Lung microvascular endothelial cell (primary cell): ENCODE measurements at regions not wholly inside any gene's neighbourhood (a gene's known extent, or its start where the extent isn't known, plus 50 kb on each side); places are given as distances from the start of the nearest gene placed in this dataset.

Experiments
- DNase-seq, 2 donors: peaks; one replicate each; pipeline versions ENCODE4 v3.0.0 to v3.0.0-alpha.2; 2010; ENCODE audit warnings: low read depth in 2 of 2

DNA sequence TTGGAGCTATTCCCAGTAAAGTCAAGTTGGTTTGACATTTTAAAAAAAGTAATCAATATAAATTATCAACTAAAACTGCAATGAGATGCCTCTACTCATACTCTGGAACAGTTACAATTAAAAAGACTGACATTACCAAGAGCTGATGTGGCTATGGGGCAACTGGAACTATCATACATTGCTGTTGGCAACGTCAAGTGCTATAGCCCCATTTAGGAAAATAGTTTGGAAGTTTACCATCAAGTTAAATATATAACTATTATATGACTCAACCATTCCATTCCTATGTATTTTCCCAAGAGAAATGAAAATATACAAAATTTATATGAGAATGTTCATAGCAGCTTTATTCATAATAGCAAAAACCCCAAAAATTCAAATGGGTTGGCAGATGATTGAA is 111.4 kb upstream of the HDGFL1 start:
- no peak for DNase-seq

DNA sequence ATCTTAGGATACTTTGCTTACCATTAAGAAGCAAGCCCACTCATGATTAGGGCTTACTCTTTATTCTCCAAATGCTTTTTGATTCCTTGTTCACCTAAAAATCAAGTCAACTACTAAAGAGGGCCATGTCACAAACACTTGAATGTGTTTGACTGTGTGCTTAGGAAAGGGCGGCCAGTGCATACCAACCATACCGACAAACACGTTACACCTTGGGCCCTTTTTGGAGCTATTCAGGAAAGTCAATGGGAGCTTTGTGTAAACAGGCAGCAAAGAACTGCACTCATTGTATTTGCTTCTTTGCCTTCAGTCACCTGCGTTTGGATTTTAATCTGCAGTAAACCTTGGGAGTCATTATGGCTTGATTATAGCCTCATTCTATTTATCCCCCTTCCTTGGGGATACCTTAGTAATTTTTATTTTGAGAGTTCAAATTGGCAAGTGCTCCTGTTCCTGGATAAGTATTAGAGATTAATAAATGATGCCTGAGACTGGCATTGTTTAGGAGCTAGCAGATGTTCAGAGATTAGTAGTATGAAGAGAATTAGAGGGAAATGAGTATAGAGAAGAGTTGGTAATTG is 102.6 kb upstream of the HDGFL1 start:
- DNase-seq: no peak

DNA sequence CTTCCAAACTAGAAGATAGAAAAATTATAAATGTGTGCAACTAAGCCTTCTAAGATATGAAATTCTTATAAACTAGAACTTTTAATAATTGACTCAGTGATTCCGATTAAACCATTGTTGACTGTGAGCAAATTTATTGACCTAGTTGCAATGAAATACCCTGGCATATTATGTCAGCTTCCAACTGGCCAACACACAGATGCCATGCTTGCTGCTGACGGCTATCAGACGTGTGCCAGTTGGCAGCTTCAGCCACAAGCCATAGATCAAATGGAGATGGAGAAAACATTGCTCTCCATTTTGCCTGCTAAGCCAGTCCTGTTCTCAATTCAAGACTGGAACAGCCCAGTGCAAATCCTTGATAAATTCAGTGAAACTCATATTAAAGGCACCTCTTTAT is 101.7 kb upstream of the HDGFL1 start:
- no peak for DNase-seq

DNA sequence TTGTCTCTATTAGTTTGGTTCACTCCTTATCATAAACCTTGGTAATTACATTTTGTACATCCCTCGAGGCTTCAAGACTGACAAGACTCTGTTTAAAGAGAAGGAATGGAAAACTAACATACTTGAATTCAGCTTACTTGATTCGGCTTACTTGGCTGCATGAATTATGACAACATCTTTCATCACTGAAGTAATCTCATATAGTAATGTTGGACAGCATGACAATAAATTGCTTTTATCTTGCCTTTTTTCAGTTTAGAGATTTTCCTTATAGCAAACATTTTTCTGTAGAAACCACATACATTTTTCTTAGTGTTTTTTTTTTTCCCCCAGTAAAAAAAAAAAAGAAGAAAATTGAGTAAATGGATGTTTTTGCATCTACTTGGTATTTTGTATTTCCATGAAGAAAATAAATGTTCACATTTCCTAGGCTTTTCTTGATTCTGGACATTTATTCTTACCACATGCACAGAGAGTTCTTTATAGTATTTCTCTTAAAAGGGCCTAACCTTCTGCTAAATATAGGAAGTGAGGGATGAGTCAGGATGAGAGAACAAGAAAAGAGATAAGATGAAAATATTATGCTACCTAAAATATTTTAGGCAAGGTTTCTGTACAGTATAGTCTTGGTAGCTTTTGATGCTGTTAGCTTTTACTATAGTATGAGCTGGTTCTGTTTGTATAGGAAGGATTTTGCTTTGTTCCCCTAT is 101.0 kb upstream of the HDGFL1 start:
- DNase-seq: no peak

DNA sequence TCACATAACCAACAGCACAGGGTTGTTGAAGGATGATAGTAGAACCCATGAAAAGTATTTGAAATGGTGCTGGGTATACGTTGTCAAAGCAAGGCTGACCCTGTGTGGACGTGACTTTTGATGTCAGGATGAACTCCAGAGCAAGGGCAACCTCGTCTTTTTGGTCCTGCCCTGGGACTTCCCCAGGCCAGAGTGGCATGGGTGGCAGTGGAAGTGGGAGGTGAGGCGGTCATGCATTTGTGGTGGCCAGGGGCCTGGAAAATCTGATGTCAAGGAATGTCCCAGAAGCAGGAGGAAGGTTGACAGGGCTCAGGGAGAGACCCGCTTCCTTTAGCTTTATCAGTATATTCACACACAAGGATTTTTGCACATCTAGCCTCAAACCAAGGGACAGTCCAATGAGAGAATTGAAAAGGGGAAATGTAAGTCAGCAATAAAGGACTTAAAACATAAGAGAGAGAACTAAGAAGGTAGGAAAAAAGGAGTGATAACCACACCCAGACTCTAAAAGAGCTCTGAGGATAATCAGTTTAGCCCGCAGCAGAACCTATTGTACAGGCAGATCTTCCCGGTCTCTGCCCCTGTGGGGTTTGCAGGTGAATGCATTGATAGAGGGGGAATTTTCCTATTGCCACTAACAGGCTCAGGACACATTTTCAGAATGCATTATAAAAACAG is 98.8 kb upstream of the HDGFL1 start:
- DNase-seq: peak in 1 of 2 donors; percentile 74

DNA sequence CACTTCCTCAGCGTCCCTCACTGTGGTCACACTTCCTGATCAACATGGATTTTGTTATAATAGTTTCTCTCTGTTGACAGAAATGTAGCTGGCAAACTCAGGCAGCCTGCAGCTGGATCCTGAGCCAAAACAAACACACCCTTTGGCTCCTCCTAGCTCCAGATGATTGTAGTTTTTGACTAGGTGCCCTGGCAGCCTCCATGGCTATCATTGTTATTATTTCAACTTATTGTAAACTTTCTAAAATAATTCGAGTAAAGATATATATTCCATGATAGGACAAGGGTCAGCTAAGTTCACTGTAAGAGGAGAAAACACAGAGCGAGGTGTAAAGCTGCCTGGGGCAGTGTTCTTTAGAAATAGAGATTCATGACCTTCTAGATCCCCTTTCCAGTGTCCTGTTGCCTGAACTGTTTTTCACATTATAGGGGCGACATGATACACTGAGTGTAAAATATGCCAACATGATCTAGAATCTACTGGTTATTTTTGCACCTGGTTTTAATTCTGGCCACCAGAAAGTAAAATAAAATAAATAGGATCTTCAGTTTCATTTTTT is 98.2 kb upstream of the HDGFL1 start:
- DNase-seq: peak; percentile 79 to 99

DNA sequence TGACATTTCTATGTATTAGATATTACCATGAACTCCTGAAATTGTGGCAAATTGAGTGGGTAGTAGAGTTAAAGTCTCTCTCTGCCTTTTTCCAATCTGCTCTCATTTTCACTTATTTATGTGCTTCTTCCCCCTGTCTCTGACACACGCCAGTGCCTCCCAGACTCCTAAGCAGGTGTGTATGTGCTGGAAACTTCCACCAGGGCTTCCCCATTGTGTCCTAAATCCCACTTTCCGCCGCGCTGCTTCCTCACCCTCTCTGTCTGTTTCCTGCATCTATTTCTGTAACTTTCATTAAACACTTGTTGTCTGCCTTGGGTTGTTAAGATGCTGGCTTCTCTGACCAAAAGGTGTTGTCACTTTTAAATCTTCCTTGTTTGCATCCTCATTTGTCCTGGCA is 97.6 kb upstream of the HDGFL1 start:
- peak; percentile 16 to 61 for DNase-seq

DNA sequence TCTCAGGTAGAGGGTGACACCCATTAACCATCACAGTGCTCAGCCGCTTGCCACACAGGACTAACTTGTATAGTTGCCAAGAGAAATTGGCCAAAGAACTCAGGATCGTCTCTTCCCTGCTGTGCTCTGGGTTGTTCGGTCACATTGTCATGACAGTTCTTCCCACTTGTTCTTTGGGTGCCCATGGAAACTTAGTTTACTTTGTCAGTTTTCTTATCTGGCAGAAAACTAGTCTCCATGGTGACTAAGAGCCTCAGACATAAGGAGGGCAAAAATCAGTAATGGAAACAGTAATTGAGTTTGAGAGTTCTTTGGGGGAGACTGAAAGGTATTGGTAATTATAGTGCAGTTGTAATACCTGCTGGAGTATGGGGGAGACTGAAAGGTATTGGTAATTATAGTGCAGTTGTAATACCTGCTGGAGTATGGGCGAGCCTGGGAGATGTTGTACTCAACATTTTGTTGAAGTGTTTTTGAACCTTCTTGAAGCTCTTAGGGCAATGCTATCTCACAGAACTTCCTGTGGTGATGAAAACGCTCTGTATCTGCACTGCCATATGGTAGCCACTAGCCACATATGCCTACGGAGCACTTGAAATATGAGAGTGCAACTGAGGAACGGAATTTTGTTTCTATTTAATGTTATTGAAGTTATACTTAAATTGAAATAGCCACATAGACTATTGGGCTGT is 95.2 kb upstream of the HDGFL1 start:
- no peak for DNase-seq

DNA sequence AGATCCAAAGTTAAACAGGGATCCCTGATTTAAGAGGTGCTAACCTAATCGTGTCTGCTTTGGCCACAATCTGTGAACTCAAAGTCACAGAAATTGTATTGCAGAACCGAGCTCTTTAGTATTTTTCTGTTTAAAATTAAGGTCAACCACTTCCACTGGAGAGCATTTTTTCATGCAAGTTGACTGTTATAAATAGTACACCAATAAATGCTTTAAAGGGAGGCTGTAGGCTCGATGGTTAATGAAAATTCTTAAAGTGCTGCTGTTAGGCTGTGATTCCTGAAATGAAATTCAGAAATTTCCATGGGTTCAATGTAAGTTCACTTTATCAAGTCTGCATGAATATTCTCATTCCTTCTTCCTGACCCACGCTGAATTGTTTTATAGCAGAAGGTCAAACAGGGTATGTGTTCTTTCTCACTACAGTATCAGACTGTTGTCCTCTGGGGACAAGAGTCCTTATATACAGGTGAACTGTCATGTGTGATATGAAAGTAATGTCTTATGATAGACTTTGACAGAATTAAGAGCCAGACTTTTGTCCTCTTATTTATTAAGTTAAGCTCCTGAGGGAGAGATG is 92.5 kb upstream of the HDGFL1 start:
- no peak for DNase-seq

DNA sequence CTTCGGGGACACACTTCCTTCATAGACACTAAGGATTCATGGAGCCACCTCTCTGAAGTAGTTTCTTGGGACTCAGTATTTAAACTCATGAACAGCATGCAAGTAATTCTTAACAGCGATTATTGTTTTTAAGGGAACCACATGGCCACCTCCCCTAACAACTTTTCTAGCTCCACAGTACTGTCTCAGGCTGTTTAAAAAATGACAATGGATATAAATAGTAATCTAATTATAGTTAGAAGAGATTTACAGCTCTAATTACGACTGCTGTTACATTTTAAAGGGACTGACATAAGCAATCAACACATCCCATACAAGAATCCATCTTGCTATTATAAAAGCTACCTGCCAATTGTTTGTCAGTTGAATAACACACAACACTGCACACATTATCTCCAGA is 72.1 kb upstream of the HDGFL1 start:
- no peak for DNase-seq

DNA sequence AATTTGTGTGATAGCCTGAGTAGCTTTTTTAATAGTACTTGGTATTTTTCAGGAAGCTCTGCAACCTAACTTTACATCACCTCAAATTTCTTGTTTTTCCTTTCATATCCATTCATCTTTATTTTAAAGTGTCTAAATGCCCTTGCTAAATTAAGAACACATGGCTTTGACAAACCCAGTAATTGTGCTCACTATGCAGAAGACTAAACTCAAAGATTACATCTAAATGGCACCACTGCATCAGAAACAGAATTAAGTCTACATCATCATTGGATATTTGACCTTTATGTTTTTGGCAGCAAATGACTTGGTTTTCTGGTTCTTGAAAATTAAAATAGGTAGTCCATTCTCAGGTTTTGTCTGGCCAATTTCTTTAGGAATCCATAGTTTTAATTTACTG is 69.6 kb upstream of the HDGFL1 start:
- DNase-seq: no peak

DNA sequence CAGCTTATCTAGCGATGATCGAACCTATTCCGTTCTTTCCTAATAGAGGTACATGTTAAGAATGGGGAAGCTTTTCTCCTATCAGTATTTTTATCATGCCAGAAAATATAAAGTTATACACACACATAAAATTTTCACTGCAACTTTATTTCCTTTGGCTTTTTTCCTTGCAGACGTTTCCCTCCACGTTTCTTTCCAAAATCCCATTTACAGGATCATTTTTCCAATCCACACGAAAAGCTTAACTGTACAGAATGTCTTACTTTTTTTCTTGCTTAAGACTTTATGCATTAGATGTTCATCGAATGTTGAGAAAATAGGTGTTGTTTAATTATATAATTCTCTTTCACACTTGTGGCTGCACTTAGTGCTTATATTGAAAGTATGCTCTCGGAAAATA is 62.9 kb upstream of the HDGFL1 start:
- DNase-seq: no peak

DNA sequence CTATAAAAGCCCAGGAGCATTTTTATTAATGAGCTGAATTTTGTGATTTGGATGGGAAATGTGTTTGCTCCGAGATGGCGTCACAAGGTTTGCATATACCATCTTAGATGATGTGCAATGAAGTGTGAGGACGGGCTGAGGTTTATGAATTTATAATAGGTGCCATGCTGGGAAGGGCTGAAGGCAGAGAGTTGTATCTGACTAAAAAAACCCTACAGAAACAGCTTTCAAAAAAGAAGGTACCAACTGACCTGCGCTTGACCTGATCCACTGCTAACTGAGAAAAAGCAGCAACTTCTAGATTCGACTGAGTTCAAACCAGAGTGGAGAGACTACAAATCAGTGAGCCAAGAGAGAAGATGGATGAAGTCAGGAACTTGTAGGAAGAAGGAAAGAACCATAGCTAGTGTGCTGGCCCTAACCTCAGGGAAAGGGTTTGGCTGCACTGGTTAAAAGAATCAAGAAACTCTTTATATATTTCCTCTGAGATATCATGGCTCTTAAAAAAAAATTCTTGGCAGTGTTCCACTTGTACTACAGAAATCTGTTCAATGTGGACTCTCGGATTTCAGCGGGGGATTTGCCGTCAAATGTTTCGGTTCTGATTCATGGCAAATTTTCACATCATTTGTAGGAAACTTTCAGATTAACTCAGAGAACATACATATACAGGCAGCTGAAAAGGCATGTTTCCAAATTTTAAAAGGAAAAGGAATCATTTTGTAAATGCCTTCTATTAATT is 56.5 kb upstream of the HDGFL1 start:
- no peak for DNase-seq

DNA sequence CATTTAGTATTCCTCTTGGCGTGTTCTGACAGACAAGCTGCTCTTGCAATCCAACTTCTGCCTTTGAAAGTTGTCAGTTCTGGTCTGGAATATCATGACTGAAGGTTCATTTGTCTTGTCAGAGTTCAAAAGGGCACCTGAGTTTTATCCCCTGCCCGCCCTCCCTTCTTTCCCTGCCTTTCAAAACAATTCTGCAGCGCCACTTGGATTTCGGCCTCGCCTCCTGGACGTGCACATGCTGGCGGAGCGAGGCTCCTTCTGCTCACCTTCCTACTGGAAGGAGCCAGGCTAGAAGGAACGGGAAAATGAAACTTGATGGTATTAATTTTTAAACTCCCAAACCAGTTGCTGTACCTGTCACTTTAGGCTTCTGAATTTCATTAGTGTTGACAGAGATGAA is 55.7 kb upstream of the HDGFL1 start:
- DNase-seq: no peak

DNA sequence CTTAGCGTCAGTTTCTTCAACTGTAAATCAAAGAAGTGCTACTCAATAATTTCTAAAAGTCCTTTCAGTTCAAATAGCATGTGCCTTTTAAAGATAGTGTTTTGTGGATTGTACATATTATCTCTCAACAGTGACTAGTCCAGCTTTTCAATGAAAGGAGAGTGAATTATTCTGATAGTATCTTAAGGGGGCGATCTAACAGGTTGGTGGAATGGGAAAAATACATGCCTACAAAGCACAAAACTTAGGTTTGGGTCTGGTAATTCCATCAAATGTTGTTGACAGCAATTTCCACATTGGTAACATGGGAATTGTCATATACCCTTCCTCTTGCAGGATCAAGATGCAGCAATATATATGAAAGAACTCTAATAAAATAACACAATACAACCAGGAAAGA is 50.1 kb upstream of the HDGFL1 start:
- DNase-seq: no peak
